Testis (tissue), 2 donors: ENCODE measurements at regions not wholly inside any gene's neighbourhood (a gene's known extent, or its start where the extent isn't known, plus 50 kb on each side); places are given as distances from the start of the nearest gene placed in this dataset.

Source experiments
- DNase-seq: peaks from one replicate; pipeline ENCODE4 v3.0.0-alpha.2; 2019
- H3K27ac ChIP-seq, 2 donors: fragments of 200-600 bp; sonication (generic); one replicate each; pipeline ENCODE4 v1.5.1; 2019
- H3K27me3 ChIP-seq: fragments of 200-600 bp; sonication (generic); one replicate; pipeline ENCODE4 v1.5.1; 2019
- H3K36me3 ChIP-seq: fragments of 200-600 bp; sonication (generic); one replicate; pipeline ENCODE4 v1.5.1; 2017; ENCODE audit warnings: low read depth; ENCODE audit errors: missing control alignments
- H3K4me1 ChIP-seq: fragments of 200-600 bp; sonication (generic); one replicate; pipeline ENCODE4 v1.5.1; 2019
- H3K4me3 ChIP-seq, 2 donors: fragments of 200-600 bp; sonication (generic); one replicate each; pipeline ENCODE4 v1.5.1; 2017 to 2019
- H3K9me3 ChIP-seq: fragments of 200-600 bp; sonication (generic); one replicate; pipeline ENCODE4 v1.5.1; 2017
- CTCF ChIP-seq, 3 experiments: fragments of 450-650 bp in 2 of 3; fragments of 200-600 bp in 1 of 3; sonication (generic) in 1 of 3; IDR thresholded peaks; one replicate each; pipeline ENCODE4 v1.5.1; 2016 to 2019; ENCODE audit warnings: antibody characterized with exemption in 3 of 3, mild to moderate bottlenecking in 2 of 3, moderate library complexity in 1 of 3
- POLR2A ChIP-seq: fragments of 450-650 bp; IDR thresholded peaks from one replicate; pipeline ENCODE4 v1.6.1; 2017; ENCODE audit warnings: antibody characterized with exemption, mild to moderate bottlenecking, moderate library complexity
- WGBS, 2 donors: methylation state at CpG; one replicate each; pipeline ENCODE4 v1.1.5; 2018; 5-methylcytosine and 5-hydroxymethylcytosine counted together
- intact Hi-C: fragments of 100-400 bp; cut with DNase I; formaldehyde crosslinking; loops from one replicate; pipeline ENCODE4 v1.15.1; 2023; ENCODE audit warnings: low total_unique reads

DNA sequence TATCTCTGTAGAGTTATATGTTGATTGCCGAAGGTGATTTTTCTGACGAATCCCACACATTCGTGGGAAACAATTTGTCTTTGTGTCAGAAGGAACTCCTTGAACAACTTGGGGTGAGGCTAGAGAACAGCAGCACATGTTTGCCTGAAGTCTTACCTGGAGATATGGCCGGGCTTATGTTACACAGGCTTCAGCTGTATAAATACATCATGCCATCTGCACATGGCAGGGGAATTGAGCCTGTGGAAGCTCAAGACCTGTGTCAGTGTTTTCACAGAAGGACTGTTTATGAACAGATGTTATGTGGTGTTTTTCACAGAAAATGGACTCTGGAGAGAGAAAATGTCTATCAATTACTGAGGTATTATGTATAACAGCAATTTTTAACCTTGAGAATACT lies 203.6 kb upstream of the MDFIC2 start:
- intact Hi-C loops: no loop called here
- H3K36me3 ChIP-seq: no peaks in the 10 kb centered on the region
- WGBS, 2 donors: 73 to 78% methylated on average over 4 of the region's 4 CpGs
- H3K4me3 ChIP-seq: no peak overlapping the region
- no peaks in the 10 kb centered on the region for H3K4me1 ChIP-seq
- no peak for DNase-seq
- no peak overlapping the region for H3K27ac ChIP-seq
- H3K9me3 ChIP-seq: no peaks in the 10 kb centered on the region
- no peak for TF ChIP-seq POLR2A
- TF ChIP-seq CTCF (IDR thresholded peaks at IDR 0.05): no peak
- H3K27me3 ChIP-seq: no peaks in the 10 kb centered on the region

DNA sequence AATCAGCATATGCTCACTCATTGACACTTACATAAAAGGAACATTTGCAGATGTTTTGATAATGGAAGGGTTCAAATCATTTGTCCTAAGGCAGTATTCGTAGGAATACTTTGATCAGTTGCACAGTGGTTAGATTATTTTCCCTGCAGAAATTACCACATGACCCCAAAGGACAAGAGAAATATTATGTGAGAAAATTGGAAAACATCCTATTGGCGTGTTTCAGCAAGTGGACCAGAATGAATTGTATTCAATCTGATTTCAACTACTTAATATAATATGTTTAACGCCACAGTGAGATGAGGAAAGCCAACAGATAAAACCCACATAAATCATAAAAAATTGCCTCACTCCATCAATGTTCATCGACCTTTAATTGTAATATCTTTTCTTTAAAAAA lies 195.0 kb upstream of the MDFIC2 start:
- no peaks in the 10 kb centered on the region for H3K36me3 ChIP-seq
- H3K4me3 ChIP-seq: no peak overlapping the region
- no peaks in the 10 kb centered on the region for H3K4me1 ChIP-seq
- 81 to 89% methylated on average over 4 of the region's 4 CpGs for WGBS, 2 donors
- intact Hi-C loops: no loop called here
- TF ChIP-seq POLR2A (no peak), CTCF (IDR thresholded peaks at IDR 0.05) (no peak)
- no peak overlapping the region for H3K27ac ChIP-seq
- H3K9me3 ChIP-seq: no peaks in the 10 kb centered on the region
- H3K27me3 ChIP-seq: no peaks in the 10 kb centered on the region
- DNase-seq: no peak

- no peak for DNase-seq
- Histone ChIP-seq H3K36me3 (no peaks in the 10 kb centered on the region), H3K4me1 (no peaks in the 10 kb centered on the region), H3K27ac (no peak overlapping the region), H3K27me3 (no peaks in the 10 kb centered on the region), H3K4me3 (no peak overlapping the region), H3K9me3 (no peaks in the 10 kb centered on the region)
- intact Hi-C loops: no loop called here
- WGBS, 2 donors: 87% methylated on average over 5 of the region's 5 CpGs
- TF ChIP-seq POLR2A: no peak
- no peak for TF ChIP-seq CTCF (IDR thresholded peaks at IDR 0.05)
Measured at GRCh38 chr3:70506775-70507174, 194.3 kb upstream of the MDFIC2 start.

DNA sequence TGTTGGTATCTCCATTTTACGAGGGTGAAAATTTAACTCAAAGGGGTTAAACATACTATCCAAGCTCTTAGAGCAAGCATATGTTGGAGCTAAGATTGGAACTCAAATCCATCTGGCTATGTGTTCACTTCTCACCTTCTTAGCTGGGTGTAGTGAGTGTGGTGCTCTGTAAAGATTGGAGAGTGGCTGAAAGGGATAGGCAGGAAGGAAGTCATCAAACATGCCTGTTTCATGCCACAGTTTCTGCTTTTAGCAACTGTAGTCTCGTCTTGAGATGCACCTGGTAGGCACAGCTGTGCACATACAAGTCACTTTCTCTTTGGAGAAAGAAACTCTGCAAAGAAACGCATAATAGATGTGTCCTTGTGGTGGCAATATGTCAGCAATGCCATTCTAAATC lies 189.1 kb upstream of the MDFIC2 start:
- no peak for TF ChIP-seq CTCF (IDR thresholded peaks at IDR 0.05)
- TF ChIP-seq POLR2A: no peak

DNA sequence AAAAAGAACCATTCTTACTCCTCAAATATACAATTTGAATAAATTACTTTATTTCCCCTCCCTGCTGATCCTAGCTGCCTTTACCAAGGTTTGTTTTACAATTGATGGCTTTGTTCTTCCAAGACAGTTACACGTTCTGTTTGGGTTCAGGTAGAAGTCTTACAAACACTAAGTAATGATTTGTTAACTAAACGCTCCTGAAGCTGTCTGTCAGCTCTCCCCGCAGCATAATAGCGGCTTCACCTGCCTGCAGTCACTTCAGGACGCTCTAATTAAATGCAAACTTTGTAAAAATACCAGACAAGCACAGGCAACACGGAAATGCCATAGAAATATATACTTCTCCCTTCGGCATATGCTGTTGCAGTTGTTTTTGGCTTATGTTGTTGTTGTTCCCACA lies 176.4 kb upstream of the MDFIC2 start:
- no peaks in the 10 kb centered on the region for H3K9me3 ChIP-seq
- no peaks in the 10 kb centered on the region for H3K27me3 ChIP-seq
- DNase-seq: no peak
- H3K36me3 ChIP-seq: no peaks in the 10 kb centered on the region
- WGBS, 2 donors: 45 to 47% methylated on average over 7 of the region's 7 CpGs
- intact Hi-C loops: no loop called here
- H3K4me3 ChIP-seq: no peak overlapping the region
- TF ChIP-seq CTCF (IDR thresholded peaks at IDR 0.05) (no peak), POLR2A (no peak)
- H3K27ac ChIP-seq: no peak overlapping the region
- no peaks in the 10 kb centered on the region for H3K4me1 ChIP-seq

More for the DNA sequence above, 189.1 kb upstream of the MDFIC2 start:
- 78 to 85% methylated on average over 3 of the region's 3 CpGs for WGBS, 2 donors
- no peaks in the 10 kb centered on the region for H3K4me1 ChIP-seq
- intact Hi-C loops: no loop called here
- H3K27ac ChIP-seq: no peak overlapping the region
- DNase-seq: no peak
- H3K4me3 ChIP-seq: no peak overlapping the region
- H3K27me3 ChIP-seq: no peaks in the 10 kb centered on the region
- no peaks in the 10 kb centered on the region for H3K9me3 ChIP-seq
- H3K36me3 ChIP-seq: no peaks in the 10 kb centered on the region
